Parathyroid adenoma (tissue), 2 donors: ENCODE measurements at regions not wholly inside any gene's neighbourhood (a gene's known extent, or its start where the extent isn't known, plus 50 kb on each side); places are given as distances from the start of the nearest gene placed in this dataset.

Experiments
- H2AFZ ChIP-seq: fragments of 300-600 bp; sonication (generic); one replicate; pipeline ENCODE4 v1.7.0; 2017; ENCODE audit warnings: antibody characterized with exemption, mild to moderate bottlenecking
- H3K27ac ChIP-seq: fragments of 300-600 bp; sonication (generic); one replicate; pipeline ENCODE4 v1.7.0; 2017
- H3K27me3 ChIP-seq: fragments of 300-600 bp; sonication (generic); one replicate; pipeline ENCODE4 v1.7.0; 2017; ENCODE audit warnings: low read length; ENCODE audit not compliant: control insufficient read depth, insufficient read depth
- H3K36me3 ChIP-seq: fragments of 300-600 bp; sonication (generic); one replicate; pipeline ENCODE4 v1.7.0; 2017; ENCODE audit warnings: low read length; ENCODE audit not compliant: control insufficient read depth, insufficient read depth
- H3K4me1 ChIP-seq: fragments of 300-600 bp; sonication (generic); one replicate; pipeline ENCODE4 v1.7.0; 2017; ENCODE audit warnings: control low read depth
- H3K4me2 ChIP-seq: fragments of 300-600 bp; sonication (generic); one replicate; pipeline ENCODE4 v1.7.0; 2017; ENCODE audit warnings: low read length
- H3K4me3 ChIP-seq: fragments of 300-600 bp; sonication (generic); one replicate; pipeline ENCODE4 v1.7.0; 2017; ENCODE audit warnings: low read depth, low read length
- H3K79me2 ChIP-seq: fragments of 300-600 bp; sonication (generic); one replicate; pipeline ENCODE4 v1.7.0; 2017; ENCODE audit warnings: control low read depth
- H3K9ac ChIP-seq: fragments of 300-600 bp; sonication (generic); one replicate; pipeline ENCODE4 v1.7.0; 2017; ENCODE audit warnings: mild to moderate bottlenecking
- H3K9me3 ChIP-seq: fragments of 300-600 bp; sonication (generic); one replicate; pipeline ENCODE4 v1.7.0; 2017; ENCODE audit warnings: low read length; ENCODE audit not compliant: control insufficient read depth
- TF ChIP-seq, protein P1 (sequence below): fragments of 300-600 bp; sonication (generic); IDR thresholded peaks from one replicate; pipeline ENCODE4 v1.7.0; 2017; ENCODE audit warnings: antibody characterized with exemption, mild to moderate bottlenecking
- donor health status: primary hyperparathyroidism.

- H3K79me2 ChIP-seq = no peaks in the 10 kb centered on the region
- no peak overlapping the region for H2AFZ ChIP-seq
- H3K9me3 ChIP-seq = no peaks in the 10 kb centered on the region
- H3K4me3 ChIP-seq = no peak overlapping the region
- no peaks in the 10 kb centered on the region for H3K4me1 ChIP-seq
- no peaks in the 10 kb centered on the region for H3K36me3 ChIP-seq
- no peaks in the 10 kb centered on the region for H3K27me3 ChIP-seq
- H3K4me2 ChIP-seq = peak overlapping the region; percentile 45
- no peak overlapping the region for H3K9ac ChIP-seq
- TF ChIP-seq, protein P1, sequence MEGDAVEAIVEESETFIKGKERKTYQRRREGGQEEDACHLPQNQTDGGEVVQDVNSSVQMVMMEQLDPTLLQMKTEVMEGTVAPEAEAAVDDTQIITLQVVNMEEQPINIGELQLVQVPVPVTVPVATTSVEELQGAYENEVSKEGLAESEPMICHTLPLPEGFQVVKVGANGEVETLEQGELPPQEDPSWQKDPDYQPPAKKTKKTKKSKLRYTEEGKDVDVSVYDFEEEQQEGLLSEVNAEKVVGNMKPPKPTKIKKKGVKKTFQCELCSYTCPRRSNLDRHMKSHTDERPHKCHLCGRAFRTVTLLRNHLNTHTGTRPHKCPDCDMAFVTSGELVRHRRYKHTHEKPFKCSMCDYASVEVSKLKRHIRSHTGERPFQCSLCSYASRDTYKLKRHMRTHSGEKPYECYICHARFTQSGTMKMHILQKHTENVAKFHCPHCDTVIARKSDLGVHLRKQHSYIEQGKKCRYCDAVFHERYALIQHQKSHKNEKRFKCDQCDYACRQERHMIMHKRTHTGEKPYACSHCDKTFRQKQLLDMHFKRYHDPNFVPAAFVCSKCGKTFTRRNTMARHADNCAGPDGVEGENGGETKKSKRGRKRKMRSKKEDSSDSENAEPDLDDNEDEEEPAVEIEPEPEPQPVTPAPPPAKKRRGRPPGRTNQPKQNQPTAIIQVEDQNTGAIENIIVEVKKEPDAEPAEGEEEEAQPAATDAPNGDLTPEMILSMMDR = no peak
- H3K27ac ChIP-seq = no peak overlapping the region
These were observed 567.5 kb downstream of the SLC4A3 start for GRCh38 chr2:220194630-220195584.

- no peaks in the 10 kb centered on the region for H3K27me3 ChIP-seq
These were observed 571.5 kb downstream of the SLC4A3 start for GRCh38 chr2:220198896-220199295.

DNA sequence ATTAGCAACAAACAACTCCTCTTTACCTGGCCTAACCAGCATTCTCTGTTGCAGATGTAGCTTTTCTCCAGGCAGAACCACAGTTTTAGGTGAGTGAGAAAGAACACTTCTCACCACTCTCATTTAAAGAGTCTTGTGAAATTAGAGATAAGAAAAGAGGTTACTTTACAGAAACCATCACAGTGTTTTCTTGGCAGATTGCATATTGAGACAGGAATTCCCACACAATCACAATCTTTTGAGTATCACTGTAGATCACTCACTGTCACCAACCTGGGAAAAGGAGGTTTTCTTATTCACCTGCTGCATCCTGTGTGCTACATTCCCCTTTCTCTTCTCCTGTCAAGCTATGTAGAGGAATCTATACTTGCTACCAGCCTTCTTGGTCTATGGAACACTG, 574.6 kb downstream of the SLC4A3 start:
- TF ChIP-seq, protein P1 = no peak
- Histone ChIP-seq H3K36me3 (no peaks in the 10 kb centered on the region), H3K27ac (no peak overlapping the region), H3K4me1 (no peaks in the 10 kb centered on the region), H3K9me3 (no peaks in the 10 kb centered on the region), H2AFZ (no peak overlapping the region), H3K79me2 (no peaks in the 10 kb centered on the region), H3K27me3 (no peaks in the 10 kb centered on the region), H3K9ac (no peak overlapping the region), H3K4me2 (no peak overlapping the region), H3K4me3 (no peak overlapping the region)

More at GRCh38 chr2:220198896-220199295, 571.5 kb downstream of the SLC4A3 start:
- Histone ChIP-seq H3K79me2 (no peaks in the 10 kb centered on the region), H3K4me1 (no peaks in the 10 kb centered on the region), H3K9me3 (no peaks in the 10 kb centered on the region), H3K4me2 (no peak overlapping the region), H2AFZ (no peak overlapping the region), H3K9ac (no peak overlapping the region), H3K36me3 (no peaks in the 10 kb centered on the region), H3K4me3 (no peak overlapping the region), H3K27ac (no peak overlapping the region)
- TF ChIP-seq, protein P1 = no peak

DNA sequence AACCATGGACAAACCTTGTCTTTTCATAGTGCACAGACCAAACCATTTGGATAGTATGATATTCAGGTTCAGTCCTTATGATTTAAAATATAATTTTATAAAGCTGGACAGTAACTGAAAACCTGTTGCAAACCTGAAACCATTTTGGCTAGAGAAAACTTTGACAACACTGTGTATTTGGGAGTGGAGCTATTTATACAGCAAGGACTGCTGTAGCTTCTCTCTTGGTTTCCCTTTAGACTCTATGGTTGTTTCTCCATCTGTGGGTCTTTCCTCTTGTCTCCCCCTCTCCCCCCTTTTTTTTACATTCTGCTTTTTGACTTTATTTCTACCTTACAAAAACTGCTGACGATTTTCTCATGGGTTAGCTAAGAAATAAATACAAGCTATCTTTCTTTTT, 581.7 kb downstream of the SLC4A3 start:
- H2AFZ ChIP-seq = no peak overlapping the region
- H3K4me1 ChIP-seq = no peaks in the 10 kb centered on the region
- no peaks in the 10 kb centered on the region for H3K9me3 ChIP-seq
- no peak overlapping the region for H3K9ac ChIP-seq
- H3K36me3 ChIP-seq = no peaks in the 10 kb centered on the region
- no peak overlapping the region for H3K4me3 ChIP-seq
- H3K27me3 ChIP-seq = no peaks in the 10 kb centered on the region
- no peak overlapping the region for H3K27ac ChIP-seq
- H3K79me2 ChIP-seq = no peaks in the 10 kb centered on the region
- no peak overlapping the region for H3K4me2 ChIP-seq
- TF ChIP-seq, protein P1 = no peak
